GM18505 (cell line): ENCODE measurements at regions not wholly inside any gene's neighbourhood (a gene's known extent, or its start where the extent isn't known, plus 50 kb on each side); places are given as distances from the start of the nearest gene placed in this dataset.

Experiments
- ATAC-seq: cut with Tn5 transposase; IDR thresholded peaks from one replicate; pipeline ENCODE4 v1.9.1; 2021; ENCODE audit not compliant: unreplicated experiment
- POLR2A ChIP-seq: IDR thresholded peaks from 4 replicates; pipeline ENCODE4 v1.6.1; 2011; ENCODE audit warnings: borderline replicate concordance; ENCODE audit not compliant: insufficient read depth, insufficient read length; ENCODE audit errors: extremely low read depth

GRCh38 chr4:14772388-14772787 is 229.9 kb upstream of the CPEB2 start:
- no peak for TF ChIP-seq POLR2A
- no peak for ATAC-seq

- peak; percentile 98 for ATAC-seq
- TF ChIP-seq POLR2A: no peak
Measured at GRCh38 chr4:14783011-14783877, 219.0 kb upstream of the CPEB2 start.

GRCh38 chr4:14787221-14787620 is 215.1 kb upstream of the CPEB2 start:
- no peak for ATAC-seq
- TF ChIP-seq POLR2A: no peak

- no peak for ATAC-seq
- TF ChIP-seq POLR2A: no peak
Measured at GRCh38 chr4:14787894-14788293, 214.4 kb upstream of the CPEB2 start.

GRCh38 chr4:14790494-14790893 is 211.8 kb upstream of the CPEB2 start:
- no peak for TF ChIP-seq POLR2A
- ATAC-seq: no peak

- ATAC-seq: no peak
- TF ChIP-seq POLR2A: no peak
Measured at GRCh38 chr4:14792702-14793227, 209.5 kb upstream of the CPEB2 start.

- ATAC-seq: peak; percentile 59
Measured at GRCh38 chr4:14800977-14801376, 201.3 kb upstream of the CPEB2 start.

GRCh38 chr4:14802596-14802995 is 199.7 kb upstream of the CPEB2 start:
- no peak for TF ChIP-seq POLR2A
- ATAC-seq: no peak

More at GRCh38 chr4:14800977-14801376, 201.3 kb upstream of the CPEB2 start:
- TF ChIP-seq POLR2A: no peak

GRCh38 chr4:14807856-14808255 is 194.4 kb upstream of the CPEB2 start:
- TF ChIP-seq POLR2A: no peak

GRCh38 chr4:14809203-14809602 is 193.1 kb upstream of the CPEB2 start:
- TF ChIP-seq POLR2A: no peak

More at GRCh38 chr4:14807856-14808255, 194.4 kb upstream of the CPEB2 start:
- ATAC-seq: no peak

GRCh38 chr4:14810121-14810520 is 192.2 kb upstream of the CPEB2 start:
- ATAC-seq: no peak
- TF ChIP-seq POLR2A: no peak

More at GRCh38 chr4:14809203-14809602, 193.1 kb upstream of the CPEB2 start:
- ATAC-seq: no peak

GRCh38 chr4:14810568-14810967 is 191.7 kb upstream of the CPEB2 start:
- TF ChIP-seq POLR2A: no peak
- no peak for ATAC-seq

- TF ChIP-seq POLR2A: no peak
- ATAC-seq: no peak
Measured at GRCh38 chr4:14812101-14812500, 190.2 kb upstream of the CPEB2 start.

- TF ChIP-seq POLR2A: no peak
- no peak for ATAC-seq
Measured at GRCh38 chr4:14816623-14817261, 185.5 kb upstream of the CPEB2 start.
